Bronchial epithelial cell (primary cell): ENCODE measurements at regions not wholly inside any gene's neighbourhood (a gene's known extent, or its start where the extent isn't known, plus 50 kb on each side); places are given as distances from the start of the nearest gene placed in this dataset.

Experiments used
- DNase-seq: peaks from one replicate; pipeline ENCODE4 v3.0.0-alpha.2; 2010; ENCODE audit warnings: low read depth
- FAIRE-seq: peaks from 2 replicates; lab custom pipeline; 2011; peaks lifted over from hg19 to GRCh38; lab: Jason Lieb, UNC
- H3K27me3 ChIP-seq: 2 replicates; pipeline ENCODE4 v1.5.1; 2011; ENCODE audit warnings: low read length; ENCODE audit not compliant: control insufficient read depth, insufficient read depth
- H3K36me3 ChIP-seq: 2 replicates; pipeline ENCODE4 v1.5.1; 2011; ENCODE audit warnings: low read length; ENCODE audit not compliant: control insufficient read depth, insufficient read depth
- H3K4me3 ChIP-seq: 2 replicates; pipeline ENCODE4 v1.5.1; 2011; ENCODE audit warnings: mild to moderate bottlenecking, low read depth, low read length, control low read depth
- CTCF ChIP-seq: IDR thresholded peaks from 2 replicates; pipeline ENCODE4 v1.5.1; 2011; ENCODE audit warnings: mild to moderate bottlenecking, moderate library complexity, low read length, control low read depth, inconsistent platforms; ENCODE audit not compliant: insufficient read depth, severe bottlenecking

DNA sequence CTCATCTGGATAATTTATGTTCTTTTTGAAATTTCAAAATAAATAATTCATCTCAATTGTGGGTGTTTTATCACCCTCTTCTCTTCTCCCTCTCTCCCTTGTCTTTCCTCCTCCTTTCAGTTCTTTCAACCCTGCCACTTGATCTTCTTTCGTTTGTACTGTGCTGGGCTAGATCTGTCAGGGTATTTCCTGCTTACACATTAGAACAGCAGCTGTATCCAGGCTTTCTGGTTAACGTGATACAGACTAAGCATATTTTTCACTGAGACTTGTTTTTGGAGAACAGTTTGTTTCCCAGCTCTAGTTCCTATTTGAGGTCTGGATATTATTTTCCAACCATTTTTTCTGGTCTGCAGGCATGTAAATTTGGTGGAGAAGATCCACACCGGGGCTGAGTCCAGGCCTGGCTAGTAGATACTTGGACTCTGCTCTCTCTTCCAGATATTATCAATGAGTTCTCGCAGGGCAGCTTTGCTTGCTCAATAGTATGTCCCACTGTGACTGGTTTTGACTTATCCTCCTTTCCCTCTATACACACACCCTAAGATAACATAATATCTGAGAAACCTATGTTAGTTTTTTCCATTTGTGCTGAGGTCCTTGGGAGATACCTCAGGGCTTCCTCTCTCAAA, 1310.7 kb upstream of the TENM3 start:
- H3K36me3 ChIP-seq, result no peaks in the 10 kb centered on the region
- TF ChIP-seq CTCF, result no peak
- DNase-seq, result no peak
- no peaks in the 10 kb centered on the region for H3K27me3 ChIP-seq
- no peak overlapping the region for H3K4me3 ChIP-seq
- FAIRE-seq, result no peak

DNA sequence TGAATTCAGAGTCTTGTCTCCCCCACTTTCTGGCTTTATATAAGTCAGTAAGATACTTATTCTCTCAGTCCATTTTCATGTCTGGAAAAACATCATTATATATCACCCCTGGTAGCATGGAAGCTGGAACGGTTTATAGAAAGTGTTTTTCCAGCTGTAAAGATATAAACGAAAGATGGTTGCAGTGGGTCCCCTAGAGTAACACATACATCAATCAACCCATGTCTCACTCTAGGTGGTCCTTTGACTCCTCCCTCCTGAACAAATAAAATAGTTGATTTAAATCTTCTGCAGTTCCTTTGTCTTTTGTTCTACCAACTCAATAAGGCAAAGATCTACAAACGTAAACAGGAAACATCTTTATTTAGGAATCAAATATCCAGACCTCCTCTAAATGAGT, 1306.1 kb upstream of the TENM3 start:
- no peak for TF ChIP-seq CTCF
- DNase-seq, result no peak
- Histone ChIP-seq H3K27me3 (no peaks in the 10 kb centered on the region), H3K4me3 (no peak overlapping the region), H3K36me3 (no peaks in the 10 kb centered on the region)
- no peak for FAIRE-seq

DNA sequence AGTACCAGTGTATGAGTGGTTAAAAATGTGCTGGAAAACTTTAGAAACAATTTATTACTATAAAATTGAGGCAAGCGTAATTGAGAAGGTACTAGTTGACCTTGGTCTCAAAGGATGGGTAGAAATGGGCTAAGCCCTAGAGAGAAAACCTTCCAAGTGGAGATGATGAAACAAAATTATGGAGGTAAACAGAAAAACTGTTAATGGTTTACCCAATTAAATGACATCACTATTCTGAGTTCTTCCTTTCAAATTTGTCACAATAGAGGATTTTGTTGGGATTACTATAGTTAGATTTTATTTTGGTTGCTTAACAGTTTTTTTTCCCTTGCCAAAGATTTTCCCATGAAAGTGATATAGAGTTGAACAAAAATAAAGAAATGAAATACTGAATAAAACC, 1302.5 kb upstream of the TENM3 start:
- Histone ChIP-seq H3K36me3 (no peaks in the 10 kb centered on the region), H3K4me3 (no peak overlapping the region), H3K27me3 (no peaks in the 10 kb centered on the region)
- DNase-seq (no peak), FAIRE-seq (no peak)
- TF ChIP-seq CTCF, result no peak

DNA sequence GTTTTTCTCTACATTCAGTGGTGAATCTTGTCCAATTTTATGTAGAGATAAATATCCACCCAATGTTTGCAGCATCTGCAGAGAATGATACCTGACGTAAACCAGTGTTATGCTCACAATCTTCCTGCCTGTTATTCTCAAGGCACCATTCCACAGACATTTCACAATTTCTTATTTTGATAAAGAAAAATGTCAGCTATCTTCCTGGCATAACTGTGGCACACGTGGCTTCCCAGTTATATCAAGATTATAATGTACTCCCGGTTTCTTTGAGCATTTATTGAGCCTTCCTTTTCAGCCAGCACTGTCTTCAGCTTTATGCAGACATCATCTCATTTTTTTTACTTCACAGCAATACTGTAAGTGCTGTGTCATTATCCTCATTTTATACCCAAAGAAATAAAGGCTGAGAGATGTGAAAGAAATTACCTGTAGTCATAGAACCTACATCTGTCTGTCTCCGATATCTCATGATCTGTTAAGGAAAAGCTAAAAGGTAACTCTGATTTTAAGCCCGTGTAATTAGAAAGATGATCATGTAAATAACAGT, 1300.8 kb upstream of the TENM3 start:
- Histone ChIP-seq H3K4me3 (no peak overlapping the region), H3K36me3 (no peaks in the 10 kb centered on the region), H3K27me3 (no peaks in the 10 kb centered on the region)
- FAIRE-seq, result no peak
- no peak for DNase-seq
- TF ChIP-seq CTCF, result no peak

GRCh38 chr4:180946188-180946587, 1297.0 kb upstream of the TENM3 start:
- TF ChIP-seq CTCF, result no peak
- H3K4me3 ChIP-seq, result no peak overlapping the region
- no peak for DNase-seq
- no peaks in the 10 kb centered on the region for H3K36me3 ChIP-seq
- no peaks in the 10 kb centered on the region for H3K27me3 ChIP-seq
- FAIRE-seq, result no peak

- Histone ChIP-seq H3K4me3 (no peak overlapping the region), H3K27me3 (no peaks in the 10 kb centered on the region), H3K36me3 (no peaks in the 10 kb centered on the region)
- no peak for TF ChIP-seq CTCF
- DNase-seq (no peak), FAIRE-seq (no peak)
These were observed 1295.8 kb upstream of the TENM3 start for GRCh38 chr4:180947425-180947824.
